NCI-H2196 treated with DMSO at 0.1 percent for 48 hours (cell line): ENCODE measurements at regions not wholly inside any gene's neighbourhood (a gene's known extent, or its start where the extent isn't known, plus 50 kb on each side); places are given as distances from the start of the nearest gene placed in this dataset.

ENCODE experiments used
- DNase-seq: peaks from one replicate; lab custom pipeline; 2025; ENCODE audit not compliant: unreplicated experiment; lab: John Stamatoyannopoulos, UW

DNA sequence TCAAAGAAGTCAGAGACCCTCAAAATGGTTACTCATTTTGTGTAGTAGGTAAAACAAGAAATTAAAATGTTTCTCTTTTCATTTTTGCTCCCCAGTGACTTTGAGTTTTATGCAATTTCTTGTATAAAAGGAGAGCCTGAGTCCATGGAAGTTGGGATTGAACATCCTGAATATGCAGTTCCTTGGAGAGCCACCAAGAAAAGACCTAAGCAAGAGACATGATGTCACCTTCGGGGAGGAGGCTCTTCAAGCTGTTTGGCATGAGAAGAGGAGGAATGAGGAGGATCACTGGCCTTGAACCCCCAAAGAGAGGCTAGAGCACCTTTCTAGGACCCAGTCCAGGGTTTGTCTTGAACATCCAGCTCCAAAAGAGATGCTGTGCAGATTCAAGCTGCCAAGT, 62.3 kb upstream of the CALM2 start:
- DNase-seq: no peak

DNA sequence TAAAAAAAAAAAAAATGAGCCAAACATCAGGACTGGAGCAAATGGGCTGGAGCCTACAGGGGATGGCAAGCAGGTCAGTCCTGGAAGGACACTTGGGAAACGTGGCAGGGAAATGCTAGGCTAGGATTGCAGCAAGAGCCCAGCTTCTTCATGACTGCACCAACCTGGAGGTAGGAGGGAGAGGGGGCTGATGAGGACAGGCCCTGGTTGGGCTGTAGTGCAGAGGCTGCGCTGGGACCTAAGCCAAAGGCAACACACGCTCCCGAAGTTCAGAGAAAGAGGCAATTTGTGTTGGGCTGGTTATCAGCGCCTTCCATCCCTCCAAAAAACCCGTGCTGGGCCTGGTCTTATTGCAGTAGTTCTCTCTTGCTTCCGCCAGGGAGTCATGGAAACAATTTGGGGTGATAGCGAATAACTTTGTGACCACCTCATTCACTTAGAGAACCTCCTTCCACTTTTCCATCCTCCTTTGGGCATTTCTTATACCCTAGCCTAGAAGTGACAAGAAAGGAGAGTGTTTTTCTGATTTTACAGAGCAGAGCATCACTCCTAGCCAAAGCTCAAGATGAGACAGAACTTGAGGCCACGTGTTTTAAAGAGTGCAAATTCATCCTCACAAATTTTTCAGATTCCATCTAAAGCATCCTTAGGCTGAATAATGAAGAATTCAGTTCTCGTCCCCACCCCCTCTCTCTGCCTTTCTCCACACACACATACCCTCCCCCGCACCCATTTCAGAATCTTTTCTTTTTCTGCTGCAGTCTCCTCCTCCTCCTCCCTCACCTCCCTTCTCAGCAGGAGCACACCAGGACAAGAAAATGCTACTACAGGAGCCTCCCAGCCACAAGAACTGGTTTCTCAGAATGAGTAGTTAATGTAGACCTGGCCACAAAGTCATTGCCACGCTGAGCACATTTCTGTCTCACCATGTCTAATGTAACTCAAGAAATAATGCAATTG, 61.3 kb upstream of the CALM2 start:
- no peak for DNase-seq

DNA sequence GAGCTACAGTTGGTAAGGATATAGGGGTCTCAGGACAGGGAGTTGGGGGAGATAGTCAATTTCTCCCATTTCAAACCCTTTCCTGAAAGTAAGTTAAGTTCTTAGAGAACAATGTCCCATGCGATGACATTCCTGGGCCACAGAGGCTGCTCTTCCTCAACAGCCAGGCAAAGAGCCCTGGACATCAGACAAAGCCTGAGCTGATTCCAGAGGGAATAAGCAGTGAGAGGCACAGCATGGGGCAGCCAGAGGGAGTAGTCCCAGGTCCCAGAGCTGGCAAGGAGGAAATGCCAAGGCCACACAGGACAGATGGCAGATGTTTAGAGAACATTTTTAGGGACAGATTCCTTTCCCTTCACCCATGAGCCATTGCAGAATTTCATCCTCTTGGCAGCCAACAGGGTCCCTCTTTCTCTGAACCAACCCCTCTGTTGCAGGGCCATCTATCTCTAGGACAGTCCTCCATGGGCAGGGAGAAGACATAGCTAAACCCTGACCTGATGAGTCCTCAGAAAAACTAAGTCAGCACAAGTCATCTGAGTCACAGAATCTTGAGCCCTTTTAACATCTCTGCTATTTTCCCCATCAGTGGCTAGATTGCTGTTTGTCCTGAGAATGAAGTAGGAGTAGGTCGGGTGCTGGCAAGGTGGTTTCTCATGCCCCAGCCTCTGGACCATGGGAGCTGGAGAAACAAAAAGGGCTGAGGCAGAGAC, 60.3 kb upstream of the CALM2 start:
- no peak for DNase-seq

DNA sequence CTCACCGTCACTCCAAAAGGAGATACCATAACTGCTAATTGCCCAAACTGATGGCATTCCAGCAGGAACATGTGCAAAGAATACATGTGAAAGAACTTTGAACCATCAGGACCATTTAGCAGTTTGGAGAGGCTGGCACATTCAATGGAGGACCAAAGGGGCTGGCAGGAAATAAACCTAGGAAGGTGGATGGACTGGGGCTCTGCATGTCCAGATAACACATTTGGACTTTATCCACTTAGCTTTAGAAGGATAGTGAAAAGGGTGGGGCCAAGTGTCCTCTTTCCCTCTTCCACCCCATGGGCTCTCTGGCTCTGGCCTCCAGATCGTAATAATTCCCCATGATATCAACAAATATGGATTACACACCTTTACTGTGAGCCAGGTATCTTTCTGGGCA, 58.8 kb upstream of the CALM2 start:
- no peak for DNase-seq

DNA sequence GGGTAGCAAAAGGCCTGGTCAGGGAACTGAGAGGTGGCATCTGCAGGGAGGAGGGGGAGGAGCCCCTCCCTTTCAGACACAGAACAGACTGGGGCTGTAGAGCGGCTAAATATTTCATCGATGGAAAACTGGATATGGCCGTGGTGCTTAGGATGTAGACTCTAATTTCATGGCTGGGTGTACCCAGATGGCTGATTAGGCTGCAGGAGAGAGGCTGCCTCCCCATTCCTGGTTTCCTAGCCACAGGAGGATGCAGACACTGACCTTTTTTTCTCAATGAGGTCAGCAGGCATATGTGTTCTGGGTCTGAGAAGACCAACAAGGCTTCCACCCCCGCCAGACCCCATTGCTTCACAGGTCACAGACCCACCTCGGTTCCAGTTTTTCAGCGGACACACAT, 58.1 kb upstream of the CALM2 start:
- no peak for DNase-seq

DNA sequence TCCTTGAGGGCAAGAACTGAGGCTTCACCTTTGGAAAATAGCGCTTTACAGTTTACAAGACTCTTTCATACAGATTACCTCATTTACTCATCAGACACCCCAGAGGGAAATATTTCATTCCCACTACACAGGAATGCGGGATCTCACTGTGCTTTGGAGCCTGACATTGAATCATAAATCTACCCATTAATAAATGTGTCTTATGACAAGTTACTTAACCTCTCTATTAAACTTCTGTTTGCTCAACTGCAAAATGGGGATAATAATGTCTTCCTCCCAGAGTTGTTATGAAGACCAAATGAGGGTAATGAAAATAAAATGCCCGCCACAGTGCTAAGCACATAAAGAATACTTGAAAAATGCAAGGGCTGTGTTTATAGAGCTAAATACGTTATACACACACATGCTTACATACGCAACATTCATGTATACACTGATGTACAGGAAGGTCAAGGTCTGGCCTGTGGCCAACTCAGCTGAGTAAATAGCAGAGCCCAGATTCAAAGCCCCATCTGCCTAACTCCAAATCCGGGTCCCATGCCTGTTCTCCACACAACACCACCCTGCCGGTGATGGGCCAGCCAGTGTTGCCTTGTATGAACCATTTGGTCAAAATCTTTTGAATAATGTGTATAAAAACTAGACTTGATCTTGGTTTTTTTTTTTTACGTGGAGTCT, 56.6 kb upstream of the CALM2 start:
- DNase-seq: no peak

DNA sequence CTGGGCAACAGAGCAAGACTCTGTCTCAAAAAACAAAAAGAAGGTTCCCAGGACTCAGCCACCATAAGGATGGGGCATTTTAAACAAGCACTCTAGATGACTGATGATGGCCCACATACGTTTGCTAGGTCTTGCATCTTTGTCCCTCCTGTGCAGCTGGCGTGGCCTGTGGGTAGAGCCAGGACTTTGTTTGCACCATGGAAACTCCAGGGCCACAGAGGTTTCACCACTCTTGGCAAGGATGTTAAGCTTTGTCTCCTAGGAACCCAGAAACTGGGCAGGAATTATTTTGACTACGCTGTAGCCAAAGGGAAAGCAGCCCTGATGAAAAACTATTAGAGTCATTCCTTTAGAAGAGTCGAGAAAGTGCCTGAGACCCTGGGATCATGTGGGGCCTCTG, 54.1 kb upstream of the CALM2 start:
- DNase-seq: no peak

DNA sequence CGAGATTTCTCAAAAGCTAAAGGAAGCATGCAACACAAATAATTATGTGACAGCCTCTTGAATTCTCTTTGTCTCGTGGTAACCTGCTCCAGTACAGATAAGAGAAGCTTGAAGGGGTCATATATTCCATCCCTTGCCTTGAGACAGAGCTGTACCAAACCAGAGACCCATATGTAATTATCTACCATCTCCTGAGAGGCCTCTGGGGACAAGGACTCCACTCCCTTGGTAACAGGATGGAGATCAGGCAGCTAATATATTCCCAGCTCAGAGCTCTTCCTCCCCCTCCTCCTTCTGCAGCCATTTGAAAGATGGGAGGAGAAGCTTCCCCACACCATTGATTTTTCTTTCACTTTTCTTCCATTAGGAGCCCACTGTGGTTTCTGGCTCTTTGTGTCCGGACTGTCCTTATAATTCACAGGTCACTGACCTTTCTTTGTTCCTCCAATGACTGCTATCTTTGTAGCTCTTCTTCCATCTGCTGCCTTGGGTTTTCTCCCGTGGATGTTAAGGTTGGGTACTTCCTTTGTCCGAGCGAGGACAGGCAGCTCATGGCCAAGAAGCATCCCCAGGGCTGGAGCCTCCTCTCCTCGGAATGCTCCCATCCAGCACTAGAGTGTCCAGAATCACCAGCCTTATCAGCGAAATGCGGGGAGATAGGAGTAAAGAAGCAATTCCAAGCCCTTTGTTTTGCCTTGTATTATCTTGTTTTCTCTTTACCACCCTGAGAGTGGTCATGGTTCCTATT, 51.4 kb upstream of the CALM2 start:
- no peak for DNase-seq

DNA sequence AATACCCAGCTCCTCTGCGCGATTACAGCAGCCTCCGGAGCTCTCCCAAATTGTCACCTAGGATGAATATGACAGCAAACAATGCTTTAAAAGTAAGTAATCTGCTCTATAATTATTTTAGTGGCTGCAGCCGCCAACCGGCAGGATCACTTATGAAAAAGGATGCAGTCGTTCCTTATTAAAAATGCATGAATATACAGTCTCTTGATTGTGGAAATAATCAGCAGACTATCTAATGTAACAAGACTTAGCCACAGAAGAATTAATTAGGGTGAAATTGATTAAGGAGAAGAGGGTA, 50.6 kb upstream of the CALM2 start:
- no peak for DNase-seq

DNA sequence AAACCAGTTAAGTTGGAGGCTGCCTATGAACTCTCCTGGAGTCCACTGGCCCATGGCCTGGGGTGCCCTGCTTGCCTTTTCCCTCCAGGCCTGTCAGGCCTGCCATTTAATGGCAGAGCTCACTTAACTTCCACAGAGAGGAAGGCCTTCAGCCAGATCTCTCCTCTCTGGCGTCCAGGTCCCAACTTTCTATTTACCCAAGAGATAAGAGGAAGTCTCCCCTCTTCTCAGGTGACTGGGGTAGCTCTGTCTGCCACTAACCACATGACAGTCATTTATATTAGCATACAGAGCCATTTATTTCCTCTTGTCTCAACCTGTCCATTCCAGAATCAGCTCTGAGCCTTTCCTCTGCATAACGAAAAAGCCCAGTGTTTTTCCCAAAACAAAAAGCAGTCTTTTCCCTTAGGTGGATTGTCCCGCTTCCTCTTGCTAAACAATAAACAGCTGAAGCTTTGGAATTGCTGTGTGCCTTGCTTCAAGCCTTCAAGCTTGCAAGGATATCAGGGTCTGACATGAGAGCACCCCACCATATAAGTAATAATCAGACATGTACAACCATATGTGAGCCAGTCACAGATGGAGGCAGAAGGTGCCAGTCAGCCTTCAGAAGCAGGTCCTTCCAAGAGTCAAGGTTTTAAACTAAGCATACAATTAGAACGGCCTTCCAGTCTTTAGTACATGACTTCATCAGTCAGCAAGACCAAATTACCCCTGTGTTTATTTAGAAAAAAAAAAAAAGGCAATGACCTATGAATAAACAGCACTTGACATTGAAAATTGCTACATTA, 50.0 kb upstream of the CALM2 start:
- DNase-seq: peak; percentile 53
